HCT116 (cell line): ENCODE measurements at regions not wholly inside any gene's neighbourhood (a gene's known extent, or its start where the extent isn't known, plus 50 kb on each side); places are given as distances from the start of the nearest gene placed in this dataset.

Source experiments
- EZH2 ChIP-seq: fragments of 200-600 bp; sonication (generic); IDR thresholded peaks from 2 replicates; pipeline ENCODE4 v1.6.1; 2017; ENCODE audit warnings: antibody characterized with exemption, mixed run types
- JUND ChIP-seq: IDR thresholded peaks from 2 replicates; pipeline ENCODE4 v1.6.1; 2012
- RAD21 ChIP-seq: IDR thresholded peaks from 2 replicates; pipeline ENCODE4 v1.6.1; 2012; ENCODE audit warnings: low read depth, mild to moderate bottlenecking
- TCF7L2 ChIP-seq: IDR thresholded peaks from 2 replicates; pipeline ENCODE4 v1.7.0; 2011; ENCODE audit warnings: borderline replicate concordance, inconsistent platforms; ENCODE audit not compliant: insufficient read depth, insufficient read length; ENCODE audit errors: extremely low read depth
- ZNF274 ChIP-seq: fragments of 200-500 bp; sonication (Bioruptor generic); IDR thresholded peaks from 2 replicates; pipeline ENCODE4 v1.6.1; 2014; ENCODE audit warnings: mild to moderate bottlenecking, low read depth, low read length, inconsistent platforms
- TF ChIP-seq, protein P1 (sequence below), 3 experiments: fragments of 200-600 bp in 1 of 3; sonication (generic) in 1 of 3; IDR thresholded peaks in 2 of 3; conservative IDR thresholded peaks in 1 of 3; 2 replicates each; pipeline ENCODE4 v1.5.1; 2012 to 2017; ENCODE audit warnings: low read depth in 2 of 3, low read length in 2 of 3, antibody characterized with exemption in 1 of 3, borderline replicate concordance in 1 of 3, control low read depth in 1 of 3, mild to moderate bottlenecking in 1 of 3, mixed read lengths in 1 of 3, mixed run types in 1 of 3, moderate library complexity in 1 of 3; ENCODE audit not compliant: insufficient read depth in 1 of 3
- TF ChIP-seq, protein P2 (sequence below): IDR thresholded peaks from 2 replicates; pipeline ENCODE4 v1.6.1; 2012

DNA sequence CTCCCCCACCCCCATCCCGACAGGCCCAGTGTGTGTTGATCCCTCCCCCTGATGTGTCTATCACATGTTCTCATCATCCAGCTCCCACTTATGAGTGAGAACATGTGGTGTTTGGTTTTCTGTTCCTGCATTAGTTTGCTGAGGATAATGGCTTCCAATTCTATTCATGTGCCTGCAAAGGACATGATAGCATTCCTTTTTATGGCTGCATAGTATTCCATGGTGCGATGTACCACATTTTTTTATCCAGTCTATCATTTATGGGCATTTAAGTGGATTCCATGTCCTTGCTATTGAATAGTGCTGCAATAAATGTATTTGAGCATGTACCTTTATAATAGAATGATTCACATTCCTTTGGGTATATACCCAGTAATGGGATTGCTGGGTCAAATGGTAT lies 66.6 kb upstream of the NXT1 start:
- TF ChIP-seq EZH2: no peak
- no peak for TF ChIP-seq ZNF274
- no peak for TF ChIP-seq JUND
- TF ChIP-seq, protein P1, sequence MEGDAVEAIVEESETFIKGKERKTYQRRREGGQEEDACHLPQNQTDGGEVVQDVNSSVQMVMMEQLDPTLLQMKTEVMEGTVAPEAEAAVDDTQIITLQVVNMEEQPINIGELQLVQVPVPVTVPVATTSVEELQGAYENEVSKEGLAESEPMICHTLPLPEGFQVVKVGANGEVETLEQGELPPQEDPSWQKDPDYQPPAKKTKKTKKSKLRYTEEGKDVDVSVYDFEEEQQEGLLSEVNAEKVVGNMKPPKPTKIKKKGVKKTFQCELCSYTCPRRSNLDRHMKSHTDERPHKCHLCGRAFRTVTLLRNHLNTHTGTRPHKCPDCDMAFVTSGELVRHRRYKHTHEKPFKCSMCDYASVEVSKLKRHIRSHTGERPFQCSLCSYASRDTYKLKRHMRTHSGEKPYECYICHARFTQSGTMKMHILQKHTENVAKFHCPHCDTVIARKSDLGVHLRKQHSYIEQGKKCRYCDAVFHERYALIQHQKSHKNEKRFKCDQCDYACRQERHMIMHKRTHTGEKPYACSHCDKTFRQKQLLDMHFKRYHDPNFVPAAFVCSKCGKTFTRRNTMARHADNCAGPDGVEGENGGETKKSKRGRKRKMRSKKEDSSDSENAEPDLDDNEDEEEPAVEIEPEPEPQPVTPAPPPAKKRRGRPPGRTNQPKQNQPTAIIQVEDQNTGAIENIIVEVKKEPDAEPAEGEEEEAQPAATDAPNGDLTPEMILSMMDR (IDR thresholded peaks at IDR 0.05 in 2 of 3, conservative IDR thresholded peaks at IDR 0.05 in 1 of 3; ENCODE audit: borderline replicate concordance in 1 of 3, insufficient read depth in 1 of 3, low read depth in 2 of 3, low read length in 2 of 3): no peak
- TF ChIP-seq, protein P2, sequence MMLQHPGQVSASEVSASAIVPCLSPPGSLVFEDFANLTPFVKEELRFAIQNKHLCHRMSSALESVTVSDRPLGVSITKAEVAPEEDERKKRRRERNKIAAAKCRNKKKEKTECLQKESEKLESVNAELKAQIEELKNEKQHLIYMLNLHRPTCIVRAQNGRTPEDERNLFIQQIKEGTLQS: no peak
- no peak for TF ChIP-seq TCF7L2
- TF ChIP-seq RAD21: no peak
